Upper lobe of left lung (tissue), 6 donors: ENCODE measurements at regions not wholly inside any gene's neighbourhood (a gene's known extent, or its start where the extent isn't known, plus 50 kb on each side); places are given as distances from the start of the nearest gene placed in this dataset.
"Not testable (repeated sequence)": the region's sequence is repeated elsewhere in the genome, so short reads cannot be mapped to it uniquely, and the experiment has no call there.

Experiments used
- ATAC-seq, 2 donors: fragments of 200-7000 bp; cut with Tn5 transposase; one replicate each; pipeline ENCODE4 v1.9.1; 2022; ENCODE audit warnings: mild to moderate bottlenecking in 2 of 2, moderate library complexity in 2 of 2; ENCODE audit not compliant: low FRiP score in 2 of 2
- DNase-seq, 2 donors: peaks; one replicate each; pipeline ENCODE4 v3.0.0-alpha.2; 2019 to 2020
- H3K27ac ChIP-seq, 4 donors: fragments of 200-600 bp; sonication (generic); one replicate each; pipeline ENCODE4 v1.5.1; 2016 to 2019
- H3K27me3 ChIP-seq, 4 donors: fragments of 200-600 bp; sonication (generic); one replicate each; pipeline ENCODE4 v1.5.1; 2017 to 2019
- H3K36me3 ChIP-seq, 4 donors: fragments of 200-600 bp; sonication (generic); one replicate each; pipeline ENCODE4 v1.5.1; 2016 to 2019
- H3K4me1 ChIP-seq, 4 donors: fragments of 200-600 bp; sonication (generic); one replicate each; pipeline ENCODE4 v1.5.1; 2018 to 2019
- H3K4me3 ChIP-seq, 4 donors: fragments of 200-600 bp; sonication (generic); one replicate each; pipeline ENCODE4 v1.5.1; 2017 to 2019; ENCODE audit warnings: mild to moderate bottlenecking in 2 of 4, moderate library complexity in 1 of 4
- H3K9me3 ChIP-seq, 4 donors: fragments of 200-600 bp; sonication (generic); one replicate each; pipeline ENCODE4 v1.5.1; 2018 to 2019
- EP300 ChIP-seq, 4 donors: sonication (generic); formaldehyde crosslinking; IDR thresholded peaks; one replicate each; pipeline ENCODE4 v1.5.1; 2017; ENCODE audit warnings: antibody characterized with exemption in 4 of 4, control low read depth in 2 of 4
- POLR2A ChIP-seq, 4 donors: fragments of 450-650 bp; IDR thresholded peaks; one replicate each; pipeline ENCODE4 v1.5.1; 2016 to 2017; ENCODE audit warnings: antibody characterized with exemption in 4 of 4, mild to moderate bottlenecking in 2 of 4
- POLR2AphosphoS5 ChIP-seq, 2 donors: sonication (generic); formaldehyde crosslinking; IDR thresholded peaks; one replicate each; pipeline ENCODE4 v1.5.1; 2017; ENCODE audit warnings: antibody characterized with exemption in 2 of 2
- WGBS, 2 donors: methylation state at CpG; one replicate each; pipeline ENCODE4 v1.1.5; 2017 to 2018; 5-methylcytosine and 5-hydroxymethylcytosine counted together
- TF ChIP-seq, protein P1 (sequence below), 6 experiments: fragments of 450-650 bp in 4 of 6; fragments of 200-600 bp in 2 of 6; sonication (generic) in 2 of 6; IDR thresholded peaks; one replicate each; pipeline ENCODE4 v1.5.1; 2016 to 2019; ENCODE audit warnings: antibody characterized with exemption in 6 of 6
- donor health status: DM: no; HTN: no; CAD: no; lungs with moderate emphysema.
- donor health status: DM: no; HTN: yes; CAD: no; lungs with severe emphysema.

DNA sequence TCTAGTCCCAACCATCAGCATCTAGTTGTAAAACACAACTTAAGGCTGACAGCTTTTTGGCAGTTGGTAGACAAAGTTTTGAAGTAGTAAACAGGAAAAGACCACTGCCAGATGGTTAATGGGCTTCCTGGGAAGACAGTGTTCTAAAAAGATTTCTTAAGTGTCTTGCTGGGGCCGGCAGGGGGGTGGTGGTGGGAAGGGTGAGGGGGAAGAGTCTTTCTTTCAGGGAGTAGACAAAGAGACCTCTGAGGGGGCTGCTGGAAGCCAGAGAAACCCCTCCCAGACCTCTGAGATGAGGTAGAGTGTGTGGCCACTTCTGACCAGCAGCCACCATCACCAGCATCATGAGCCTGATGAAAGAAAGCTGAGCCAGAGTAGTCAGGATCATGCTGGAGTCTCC is 784.9 kb downstream of the TENT5A start:
- WGBS, 2 donors = 0 to 7% methylated on average over 1 of the region's 1 CpG
- H3K4me1 ChIP-seq = no peaks in the 10 kb centered on the region
- TF ChIP-seq EP300 (IDR thresholded peaks at IDR 0.05) = no peak
- TF ChIP-seq, protein P1, sequence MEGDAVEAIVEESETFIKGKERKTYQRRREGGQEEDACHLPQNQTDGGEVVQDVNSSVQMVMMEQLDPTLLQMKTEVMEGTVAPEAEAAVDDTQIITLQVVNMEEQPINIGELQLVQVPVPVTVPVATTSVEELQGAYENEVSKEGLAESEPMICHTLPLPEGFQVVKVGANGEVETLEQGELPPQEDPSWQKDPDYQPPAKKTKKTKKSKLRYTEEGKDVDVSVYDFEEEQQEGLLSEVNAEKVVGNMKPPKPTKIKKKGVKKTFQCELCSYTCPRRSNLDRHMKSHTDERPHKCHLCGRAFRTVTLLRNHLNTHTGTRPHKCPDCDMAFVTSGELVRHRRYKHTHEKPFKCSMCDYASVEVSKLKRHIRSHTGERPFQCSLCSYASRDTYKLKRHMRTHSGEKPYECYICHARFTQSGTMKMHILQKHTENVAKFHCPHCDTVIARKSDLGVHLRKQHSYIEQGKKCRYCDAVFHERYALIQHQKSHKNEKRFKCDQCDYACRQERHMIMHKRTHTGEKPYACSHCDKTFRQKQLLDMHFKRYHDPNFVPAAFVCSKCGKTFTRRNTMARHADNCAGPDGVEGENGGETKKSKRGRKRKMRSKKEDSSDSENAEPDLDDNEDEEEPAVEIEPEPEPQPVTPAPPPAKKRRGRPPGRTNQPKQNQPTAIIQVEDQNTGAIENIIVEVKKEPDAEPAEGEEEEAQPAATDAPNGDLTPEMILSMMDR (IDR thresholded peaks at IDR 0.05) = no peak

DNA sequence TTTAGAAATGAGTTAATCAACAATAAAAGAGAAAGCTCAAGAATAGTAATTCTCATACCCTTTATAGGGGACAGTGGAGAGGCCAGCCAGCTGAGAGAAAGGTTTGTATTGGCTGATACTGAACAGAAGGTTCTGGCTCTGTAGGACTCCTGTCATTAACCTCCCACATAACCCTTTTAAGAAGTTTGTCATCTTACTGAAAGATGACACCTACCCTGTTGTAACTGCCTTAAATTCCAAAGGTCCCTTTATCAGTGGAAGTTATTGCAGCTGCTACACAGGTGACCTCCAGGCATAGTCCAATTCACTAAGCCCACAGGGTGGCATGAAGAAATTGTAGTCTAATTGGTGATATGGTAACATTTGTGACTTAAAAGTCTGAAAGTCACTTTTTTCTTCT is 790.1 kb downstream of the TENT5A start:
- Histone ChIP-seq H3K27me3 (no peaks in the 10 kb centered on the region), H3K4me1 (no peaks in the 10 kb centered on the region), H3K27ac (no peak overlapping the region), H3K9me3 (no peaks in the 10 kb centered on the region), H3K4me3 (no peak overlapping the region), H3K36me3 (no peaks in the 10 kb centered on the region)
- no peak for ATAC-seq
- TF ChIP-seq, protein P1 (IDR thresholded peaks at IDR 0.05) = no peak
- TF ChIP-seq EP300 (IDR thresholded peaks at IDR 0.05) (no peak), POLR2AphosphoS5 (IDR thresholded peaks at IDR 0.05) (no peak), POLR2A (IDR thresholded peaks at IDR 0.05) (no peak)
- DNase-seq = no peak

More for the DNA sequence above, 784.9 kb downstream of the TENT5A start:
- Histone ChIP-seq H3K9me3 (no peaks in the 10 kb centered on the region), H3K27me3 (no peaks in the 10 kb centered on the region), H3K27ac (no peak overlapping the region), H3K36me3 (no peaks in the 10 kb centered on the region), H3K4me3 (no peak overlapping the region)
- no peak for DNase-seq
- no peak for ATAC-seq

DNA sequence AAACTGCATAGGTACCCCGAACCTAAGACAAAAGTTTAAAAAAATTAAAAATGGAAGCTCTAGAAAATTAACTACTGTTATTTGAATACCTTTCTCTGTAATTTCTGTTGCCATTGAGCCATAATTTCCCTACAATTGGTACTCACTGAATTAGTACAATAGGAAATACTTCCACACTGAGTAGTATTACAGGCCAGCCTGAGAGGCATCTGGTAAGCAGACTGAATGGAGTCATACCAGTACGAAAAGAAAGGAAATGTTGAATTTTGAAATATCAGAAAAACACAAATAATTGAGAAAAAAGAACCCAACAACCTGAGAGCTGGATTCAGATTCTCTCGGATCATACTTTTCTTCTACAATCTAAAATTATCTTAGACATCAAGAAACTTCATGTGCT is 791.3 kb downstream of the TENT5A start:
- Histone ChIP-seq H3K36me3 (no peaks in the 10 kb centered on the region), H3K4me3 (no peak overlapping the region), H3K27ac (no peak overlapping the region), H3K9me3 (no peaks in the 10 kb centered on the region), H3K27me3 (no peaks in the 10 kb centered on the region), H3K4me1 (no peaks in the 10 kb centered on the region)
- TF ChIP-seq, protein P1 (IDR thresholded peaks at IDR 0.05) = no peak
- TF ChIP-seq EP300 (IDR thresholded peaks at IDR 0.05) (no peak), POLR2AphosphoS5 (IDR thresholded peaks at IDR 0.05) (no peak), POLR2A (IDR thresholded peaks at IDR 0.05) (no peak)
- no peak for ATAC-seq
- DNase-seq = no peak
- 85 to 93% methylated on average over 3 of the region's 3 CpGs for WGBS, 2 donors

DNA sequence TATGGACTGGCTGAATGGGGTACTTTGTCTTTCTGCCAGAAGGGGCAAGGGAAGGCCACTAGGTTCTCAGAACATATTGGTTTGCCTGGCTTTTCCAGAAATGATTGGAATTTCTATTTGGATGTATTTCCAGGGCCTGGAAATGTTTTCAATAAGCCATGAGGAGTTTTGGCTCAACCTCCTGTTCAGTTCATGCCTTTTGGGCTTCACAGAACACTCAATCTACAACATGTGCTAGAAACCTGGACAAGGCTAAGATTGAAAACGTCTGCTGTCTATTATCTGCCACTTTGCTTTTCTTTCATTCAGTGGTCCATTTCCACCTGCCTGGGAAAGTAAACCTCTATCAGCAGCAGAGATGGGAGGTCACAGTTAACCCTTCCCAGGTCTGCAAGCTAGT is 793.4 kb downstream of the TENT5A start:
- TF ChIP-seq POLR2A (IDR thresholded peaks at IDR 0.05) (no peak), POLR2AphosphoS5 (IDR thresholded peaks at IDR 0.05) (no peak), EP300 (IDR thresholded peaks at IDR 0.05) (no peak)
- TF ChIP-seq, protein P1 (IDR thresholded peaks at IDR 0.05) = no peak
- no peaks in the 10 kb centered on the region for H3K4me1 ChIP-seq
- H3K27ac ChIP-seq = no peak overlapping the region
- 23 to 32% methylated on average over 1 of the region's 1 CpG for WGBS, 2 donors
- no peaks in the 10 kb centered on the region for H3K9me3 ChIP-seq
- no peak overlapping the region for H3K4me3 ChIP-seq
- no peaks in the 10 kb centered on the region for H3K36me3 ChIP-seq
- no peaks in the 10 kb centered on the region for H3K27me3 ChIP-seq
- DNase-seq (no peak), ATAC-seq (no peak)

DNA sequence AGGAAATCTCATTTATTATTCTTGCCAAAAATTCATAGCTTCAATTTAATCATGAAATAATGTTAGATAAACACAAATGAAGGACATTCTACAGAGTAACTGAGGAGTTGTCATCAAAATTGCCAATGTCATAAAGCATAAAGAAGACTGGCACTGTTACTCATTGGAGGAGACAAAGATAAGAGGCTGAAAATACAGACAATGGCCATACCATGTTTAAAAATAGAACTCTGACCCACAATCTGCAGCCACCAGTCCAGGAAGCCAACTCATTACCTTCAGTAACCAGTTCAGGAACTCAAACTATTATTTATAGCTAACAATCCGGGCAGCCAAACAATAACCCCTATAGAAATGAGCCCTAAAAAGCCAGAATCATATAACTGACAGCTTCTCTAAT is 795.6 kb downstream of the TENT5A start:
- no peak overlapping the region for H3K4me3 ChIP-seq
- H3K27ac ChIP-seq = no peak overlapping the region
- ATAC-seq (no peak), DNase-seq (no peak)
- TF ChIP-seq, protein P1 (IDR thresholded peaks at IDR 0.05) = no peak
- TF ChIP-seq POLR2A (IDR thresholded peaks at IDR 0.05) (no peak), POLR2AphosphoS5 (IDR thresholded peaks at IDR 0.05) (no peak), EP300 (IDR thresholded peaks at IDR 0.05) (no peak)
- no peaks in the 10 kb centered on the region for H3K9me3 ChIP-seq
- H3K36me3 ChIP-seq = no peaks in the 10 kb centered on the region
- WGBS, 2 donors = 42 to 59% methylated on average over 1 of the region's 1 CpG
- no peaks in the 10 kb centered on the region for H3K4me1 ChIP-seq
- no peaks in the 10 kb centered on the region for H3K27me3 ChIP-seq

DNA sequence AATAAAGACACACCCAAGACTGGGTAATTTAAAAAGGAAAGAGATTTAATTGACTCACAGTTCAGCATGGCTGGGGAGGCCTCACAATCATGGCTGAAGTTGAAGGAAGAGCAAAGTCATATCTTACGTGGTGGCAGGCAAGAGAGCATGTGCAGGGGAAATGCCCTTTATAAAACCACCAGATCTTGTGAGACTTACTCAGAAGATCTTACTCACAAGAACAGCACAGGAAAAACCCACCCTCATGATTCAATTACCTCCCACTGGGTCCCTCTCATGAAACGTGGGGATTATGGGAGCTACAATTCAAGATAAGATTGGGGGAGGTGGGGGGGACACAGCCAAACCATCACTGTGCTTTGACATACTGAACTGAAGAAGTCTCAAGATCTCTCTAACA is 800.0 kb downstream of the TENT5A start:
- H3K36me3 ChIP-seq, H3K4me3 ChIP-seq, H3K9me3 ChIP-seq, DNase-seq, H3K27me3 ChIP-seq, ATAC-seq, H3K27ac ChIP-seq, H3K4me1 ChIP-seq: not testable (repeated sequence)
- 72% methylated on average over 2 of the region's 2 CpGs for WGBS, 2 donors
